ENCODE measurements at regions not wholly inside any gene's neighbourhood (a gene's known extent, or its start where the extent isn't known, plus 50 kb on each side); places are given as distances from the start of the nearest gene placed in this dataset.

DNA sequence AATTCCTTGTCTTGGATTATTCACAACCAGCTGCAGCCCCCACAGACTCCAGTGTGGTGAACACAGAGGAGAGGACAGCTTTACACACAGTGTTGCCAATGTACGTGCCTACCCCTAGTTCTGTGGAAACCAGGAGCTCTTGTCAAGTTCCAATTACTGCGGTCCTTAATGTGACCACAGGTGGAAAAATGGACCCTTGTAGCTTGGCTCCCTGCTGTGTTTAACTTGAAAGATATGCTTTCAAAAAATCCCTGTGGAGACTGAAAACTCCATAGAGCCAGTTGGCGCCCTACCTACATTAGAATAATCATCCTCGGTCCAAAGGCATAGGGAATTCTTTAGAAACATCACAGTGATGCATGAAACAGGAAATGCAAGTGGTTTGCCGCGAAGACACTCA is 118.3 kb upstream of the SLC22A23 start:
- no peaks in the 10 kb centered on the region for H3K36me3 ChIP-seq (replicated peaks; ENCODE audit: control insufficient read depth, insufficient read depth, low read length)
- no peak for DNase-seq
- H3K4me3 ChIP-seq (ENCODE audit: insufficient read depth, low read depth, low read length), result no peak overlapping the region
- no peaks in the 10 kb centered on the region for H3K27me3 ChIP-seq (ENCODE audit: control insufficient read depth, insufficient read depth, low read length)

DNA sequence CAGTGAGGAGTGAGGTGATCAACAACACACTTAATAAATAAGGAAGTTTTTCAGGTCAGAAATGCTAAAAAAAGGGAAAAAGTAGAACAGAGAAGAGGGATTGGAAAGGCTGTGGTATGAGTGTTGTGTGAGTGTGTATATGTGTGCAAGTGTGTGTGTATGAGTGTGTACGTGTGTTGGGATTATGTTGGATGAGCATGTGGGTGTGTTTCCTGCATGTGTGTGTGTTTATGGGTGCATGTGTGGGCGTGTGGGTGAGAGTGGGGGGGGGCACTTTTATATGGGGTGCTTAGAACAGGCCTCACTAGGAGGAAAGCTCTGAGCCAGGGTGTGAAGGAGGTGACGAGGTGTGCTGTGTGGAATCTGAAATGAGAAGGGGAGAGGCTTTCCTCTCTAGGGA is 116.8 kb upstream of the SLC22A23 start:
- Histone ChIP-seq H3K27me3 (ENCODE audit: control insufficient read depth, insufficient read depth, low read length) (no peaks in the 10 kb centered on the region), H3K36me3 (replicated peaks; ENCODE audit: control insufficient read depth, insufficient read depth, low read length) (no peaks in the 10 kb centered on the region), H3K4me3 (ENCODE audit: insufficient read depth, low read depth, low read length) (no peak overlapping the region)
- DNase-seq, result no peak

DNA sequence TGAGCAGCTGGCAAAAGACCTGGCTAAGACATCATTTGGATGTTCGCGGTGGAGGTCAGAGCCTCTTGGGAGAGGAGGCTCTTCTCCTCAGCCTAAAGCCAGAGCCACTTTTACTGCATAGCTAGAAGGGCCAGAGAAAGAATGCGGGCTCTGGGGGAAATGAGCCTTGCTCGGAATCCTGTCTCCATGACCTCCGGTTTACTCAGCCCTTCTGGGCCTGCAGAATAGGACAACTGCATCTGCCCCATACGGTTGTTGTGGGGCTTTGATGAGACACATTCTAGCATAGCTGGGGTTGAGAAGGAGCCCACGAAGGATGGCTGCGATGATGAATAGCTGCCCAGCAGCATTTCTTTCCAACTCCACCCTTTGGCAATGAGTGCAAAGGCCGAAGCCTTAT is 115.0 kb upstream of the SLC22A23 start:
- DNase-seq, result no peak
- Histone ChIP-seq H3K36me3 (replicated peaks; ENCODE audit: control insufficient read depth, insufficient read depth, low read length) (no peaks in the 10 kb centered on the region), H3K4me3 (ENCODE audit: insufficient read depth, low read depth, low read length) (no peak overlapping the region), H3K27me3 (ENCODE audit: control insufficient read depth, insufficient read depth, low read length) (no peaks in the 10 kb centered on the region)

DNA sequence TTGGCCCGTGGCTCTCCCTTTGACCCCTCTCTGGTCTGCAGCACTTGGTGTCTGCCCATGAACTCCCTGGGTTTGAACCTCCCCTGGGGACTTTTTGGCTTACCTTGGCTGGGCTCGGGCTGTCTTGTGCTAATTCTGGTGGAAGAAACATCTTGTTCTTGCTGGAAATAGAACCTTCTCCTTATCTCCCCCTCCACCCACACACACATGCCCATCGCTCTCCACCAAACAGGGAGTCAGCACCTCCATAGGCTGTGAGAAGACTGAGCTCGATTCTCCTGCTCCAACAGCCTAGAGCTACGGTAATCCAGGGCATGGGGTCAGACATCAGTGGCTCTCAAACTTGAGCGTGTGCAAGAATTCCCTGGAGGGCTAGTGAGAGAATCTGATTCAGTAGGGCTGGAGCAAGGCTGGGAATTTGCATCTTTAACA is 114.4 kb upstream of the SLC22A23 start:
- Histone ChIP-seq H3K36me3 (replicated peaks; ENCODE audit: control insufficient read depth, insufficient read depth, low read length) (no peaks in the 10 kb centered on the region), H3K4me3 (ENCODE audit: insufficient read depth, low read depth, low read length) (no peak overlapping the region), H3K27me3 (ENCODE audit: control insufficient read depth, insufficient read depth, low read length) (no peaks in the 10 kb centered on the region)
- no peak for DNase-seq

DNA sequence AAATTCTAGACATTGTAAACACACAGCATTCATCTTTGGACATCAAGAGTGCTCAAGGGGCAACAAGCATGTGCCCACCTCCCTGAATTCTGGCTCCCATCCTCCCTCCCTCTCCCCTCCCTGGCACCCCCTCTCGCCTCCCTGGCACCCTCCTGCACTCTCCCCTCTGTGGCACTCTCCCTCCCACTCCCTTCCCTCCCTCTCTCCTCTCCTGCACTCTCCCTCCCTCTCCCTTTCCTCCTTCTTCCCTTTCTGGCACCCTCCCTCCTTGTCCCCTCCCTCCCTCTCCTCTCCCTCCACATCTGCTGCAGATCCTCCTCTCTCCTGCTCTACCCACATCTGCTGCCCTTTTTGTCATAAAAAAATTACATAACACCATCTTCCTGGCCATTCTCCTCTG is 113.0 kb upstream of the SLC22A23 start:
- H3K4me3 ChIP-seq (ENCODE audit: insufficient read depth, low read depth, low read length), result no peak overlapping the region
- H3K36me3 ChIP-seq (replicated peaks; ENCODE audit: control insufficient read depth, insufficient read depth, low read length), result no peaks in the 10 kb centered on the region
- H3K27me3 ChIP-seq (ENCODE audit: control insufficient read depth, insufficient read depth, low read length), result no peaks in the 10 kb centered on the region
- no peak for DNase-seq

DNA sequence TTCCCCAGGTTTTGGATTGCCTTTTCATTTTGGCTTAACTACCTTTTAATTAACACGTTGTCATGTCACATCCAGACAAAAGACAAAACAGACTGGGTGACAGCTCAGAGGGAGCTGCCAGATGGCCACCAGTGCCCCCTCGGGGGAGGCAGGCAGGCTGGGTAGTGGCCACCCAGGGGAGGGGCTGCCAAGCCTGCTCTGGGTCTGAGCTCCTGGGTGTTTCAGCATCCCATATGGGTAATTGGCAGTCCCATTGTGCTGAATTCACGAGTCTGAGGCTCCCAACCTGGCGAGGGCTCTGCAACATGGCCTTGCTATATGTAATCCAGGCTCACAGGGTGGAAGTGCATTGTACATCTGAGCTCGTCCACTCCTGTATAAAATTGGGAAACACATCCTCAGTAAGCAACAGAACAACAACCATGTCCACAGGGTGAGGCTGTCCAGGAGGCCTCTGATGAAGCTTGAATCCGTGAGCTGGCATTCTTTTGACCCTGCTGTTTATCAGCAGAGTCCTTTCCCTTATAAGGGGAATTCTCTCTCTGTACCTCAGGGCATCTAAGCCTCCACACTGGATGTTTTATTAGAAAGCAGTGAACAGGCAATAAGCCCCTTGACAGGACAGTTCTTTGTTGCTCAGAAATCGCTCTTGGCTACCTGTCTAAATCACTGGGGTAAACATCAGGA is 111.7 kb upstream of the SLC22A23 start:
- Histone ChIP-seq H3K4me3 (ENCODE audit: insufficient read depth, low read depth, low read length) (no peak overlapping the region), H3K36me3 (replicated peaks; ENCODE audit: control insufficient read depth, insufficient read depth, low read length) (no peaks in the 10 kb centered on the region), H3K27me3 (ENCODE audit: control insufficient read depth, insufficient read depth, low read length) (no peaks in the 10 kb centered on the region)
- DNase-seq, result no peak

DNA sequence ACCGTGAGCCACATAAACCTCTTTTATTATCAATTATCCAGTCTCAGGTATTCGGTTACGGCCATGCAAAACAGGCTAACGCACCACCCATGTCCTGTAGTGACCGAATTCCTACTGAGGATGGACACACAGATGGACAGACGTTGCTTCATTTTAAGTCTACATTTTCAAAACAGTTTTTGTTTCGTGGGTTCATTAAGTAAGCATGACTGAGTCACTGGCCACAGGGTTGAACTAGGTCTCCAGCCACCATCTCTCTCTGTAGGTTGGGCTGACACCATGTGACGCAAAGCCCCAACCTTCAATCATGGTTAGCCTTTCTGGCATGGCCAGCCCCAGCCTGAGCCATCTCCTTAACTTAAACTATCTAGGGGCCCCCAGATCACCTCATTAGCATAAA is 110.0 kb upstream of the SLC22A23 start:
- Histone ChIP-seq H3K36me3 (replicated peaks; ENCODE audit: control insufficient read depth, insufficient read depth, low read length) (no peaks in the 10 kb centered on the region), H3K27me3 (ENCODE audit: control insufficient read depth, insufficient read depth, low read length) (no peaks in the 10 kb centered on the region), H3K4me3 (ENCODE audit: insufficient read depth, low read depth, low read length) (no peak overlapping the region)
- no peak for DNase-seq

DNA sequence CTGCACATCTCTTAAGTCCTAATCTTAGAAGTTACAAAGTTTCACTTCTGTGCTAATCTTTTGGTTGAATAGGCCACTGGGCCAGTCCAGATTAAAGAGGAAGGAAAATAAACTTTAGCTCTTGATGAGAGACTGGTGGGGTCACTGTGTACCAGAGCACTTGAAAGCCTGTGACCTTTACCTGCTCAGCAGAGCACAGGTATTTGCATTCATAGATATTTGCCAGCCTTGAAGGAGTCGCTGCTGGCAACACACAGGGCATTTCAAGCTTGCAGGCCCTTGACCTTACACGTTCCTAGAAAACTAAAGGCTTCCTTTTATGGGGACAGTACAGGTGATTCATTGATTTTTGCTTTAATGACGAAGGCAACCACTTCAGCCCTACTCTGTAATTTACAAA is 108.4 kb upstream of the SLC22A23 start:
- Histone ChIP-seq H3K4me3 (ENCODE audit: insufficient read depth, low read depth, low read length) (no peak overlapping the region), H3K36me3 (replicated peaks; ENCODE audit: control insufficient read depth, insufficient read depth, low read length) (no peaks in the 10 kb centered on the region), H3K27me3 (ENCODE audit: control insufficient read depth, insufficient read depth, low read length) (no peaks in the 10 kb centered on the region)
- DNase-seq, result no peak

DNA sequence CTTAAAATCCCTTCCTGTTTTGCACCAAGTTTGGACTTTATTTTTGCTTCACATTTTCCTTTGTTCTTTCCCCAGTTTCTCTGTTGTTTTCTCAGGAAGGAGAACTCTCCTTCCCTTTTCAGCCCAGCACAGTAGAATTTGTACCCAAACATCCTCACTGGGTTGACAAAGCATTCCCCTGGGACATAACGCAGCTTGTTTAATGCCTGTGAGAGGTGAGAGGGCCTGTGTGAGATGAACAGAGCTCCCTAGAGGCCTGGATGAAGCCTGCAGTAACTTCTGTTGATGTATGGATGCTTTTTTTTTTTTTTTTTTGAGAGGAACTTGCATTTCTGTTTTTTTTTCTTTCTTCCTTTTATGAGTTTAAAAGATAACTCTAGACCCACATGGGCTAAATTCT is 104.9 kb upstream of the SLC22A23 start:
- peak; percentile 65 for DNase-seq
- Histone ChIP-seq H3K4me3 (ENCODE audit: insufficient read depth, low read depth, low read length) (no peak overlapping the region), H3K27me3 (ENCODE audit: control insufficient read depth, insufficient read depth, low read length) (no peaks in the 10 kb centered on the region; the same call in 1 of the 2 replicates), H3K36me3 (replicated peaks; ENCODE audit: control insufficient read depth, insufficient read depth, low read length) (no peaks in the 10 kb centered on the region)

DNA sequence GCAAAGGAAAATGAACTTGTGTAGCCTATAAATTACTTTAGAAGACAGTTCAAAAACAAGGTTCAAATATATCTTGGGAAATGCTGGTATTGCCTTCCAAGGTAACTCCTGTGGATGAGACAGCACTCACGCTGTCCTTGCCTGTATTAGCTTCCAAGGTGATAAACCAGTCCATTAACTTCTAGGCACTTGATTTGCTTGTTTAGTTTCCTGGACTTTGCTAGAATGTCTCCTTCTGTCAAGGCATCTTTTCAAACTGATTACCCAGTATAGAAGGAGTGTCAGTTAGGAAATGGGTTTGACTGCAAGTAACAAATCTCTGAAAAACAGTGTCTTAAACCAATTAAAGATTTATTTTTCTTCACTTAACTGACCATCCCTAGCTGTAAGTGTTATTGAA is 103.4 kb upstream of the SLC22A23 start:
- DNase-seq, result no peak
- H3K36me3 ChIP-seq (replicated peaks; ENCODE audit: control insufficient read depth, insufficient read depth, low read length), result no peaks in the 10 kb centered on the region
- no peaks in the 10 kb centered on the region; the same call in 1 of the 2 replicates for H3K27me3 ChIP-seq (ENCODE audit: control insufficient read depth, insufficient read depth, low read length)

DNA sequence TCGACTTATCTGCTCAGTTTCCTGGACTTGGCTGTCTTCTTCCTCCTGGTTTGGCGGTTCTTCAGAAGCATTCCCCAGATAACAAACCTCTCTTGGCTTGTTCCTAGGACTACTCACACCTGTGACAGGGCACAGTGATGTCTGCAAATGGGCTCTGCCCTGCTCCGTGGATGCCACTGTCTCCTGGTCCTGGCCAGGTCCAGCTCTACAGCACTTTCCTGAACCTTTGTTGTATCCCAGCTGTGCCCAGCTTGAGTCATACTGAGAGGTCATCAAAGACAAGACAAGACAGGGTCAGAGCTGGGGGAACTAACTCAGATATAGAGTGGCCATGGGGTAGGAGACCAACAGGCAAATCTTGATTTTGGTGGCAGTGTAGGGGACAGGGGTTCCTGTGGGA is 102.7 kb upstream of the SLC22A23 start:
- DNase-seq, result no peak
- H3K36me3 ChIP-seq (replicated peaks; ENCODE audit: control insufficient read depth, insufficient read depth, low read length), result no peaks in the 10 kb centered on the region
- H3K4me3 ChIP-seq (ENCODE audit: insufficient read depth, low read depth, low read length), result no peak overlapping the region
- H3K27me3 ChIP-seq (ENCODE audit: control insufficient read depth, insufficient read depth, low read length), result no peaks in the 10 kb centered on the region; the same call in 1 of the 2 replicates

More for the DNA sequence above, 103.4 kb upstream of the SLC22A23 start:
- H3K4me3 ChIP-seq (ENCODE audit: insufficient read depth, low read depth, low read length), result no peak overlapping the region

DNA sequence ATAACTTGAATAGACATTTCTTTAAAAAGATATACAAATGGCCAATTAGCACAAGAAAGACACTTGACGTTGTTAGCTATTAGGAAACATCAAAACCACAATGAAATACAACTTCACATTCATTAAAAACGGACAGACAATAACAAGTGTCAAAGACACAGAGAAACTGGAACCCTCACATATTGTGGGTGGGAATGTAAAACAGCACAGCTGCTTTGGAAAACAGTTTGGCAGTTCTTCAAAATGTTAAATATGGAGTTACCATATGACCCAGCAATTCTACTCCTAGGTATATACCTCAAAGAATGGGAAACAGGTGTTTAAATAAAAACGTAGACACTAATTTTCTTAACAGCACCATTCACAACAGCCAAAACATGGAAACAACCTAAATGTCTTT is 100.5 kb upstream of the SLC22A23 start:
- H3K27me3 ChIP-seq (ENCODE audit: control insufficient read depth, insufficient read depth, low read length), result no peaks in the 10 kb centered on the region; the same call in 1 of the 2 replicates
- DNase-seq, result no peak

DNA sequence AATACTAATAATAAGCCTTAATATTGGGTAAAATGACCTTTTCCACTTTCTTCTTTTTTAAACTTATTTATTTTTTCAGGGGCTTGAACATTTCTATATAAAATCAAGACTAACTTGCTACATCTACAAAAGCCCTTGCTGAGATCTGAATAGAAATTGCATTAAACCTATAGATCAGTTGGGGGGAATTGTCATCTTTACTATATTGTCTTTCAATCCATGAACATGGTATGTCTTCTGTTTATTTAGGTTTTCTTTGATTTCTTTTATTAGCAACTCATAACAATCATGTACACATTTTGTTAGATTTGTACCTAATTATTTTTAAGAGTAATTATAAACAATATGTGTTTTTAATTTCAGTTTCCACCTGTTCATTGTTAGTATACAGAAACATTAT is 96.4 kb upstream of the SLC22A23 start:
- DNase-seq, result no peak
- Histone ChIP-seq H3K4me3 (ENCODE audit: insufficient read depth, low read depth, low read length) (no peak overlapping the region), H3K36me3 (replicated peaks; ENCODE audit: control insufficient read depth, insufficient read depth, low read length) (no peaks in the 10 kb centered on the region), H3K27me3 (ENCODE audit: control insufficient read depth, insufficient read depth, low read length) (no peaks in the 10 kb centered on the region)

More for the DNA sequence above, 100.5 kb upstream of the SLC22A23 start:
- no peaks in the 10 kb centered on the region for H3K36me3 ChIP-seq (replicated peaks; ENCODE audit: control insufficient read depth, insufficient read depth, low read length)
- H3K4me3 ChIP-seq (ENCODE audit: insufficient read depth, low read depth, low read length), result no peak overlapping the region

DNA sequence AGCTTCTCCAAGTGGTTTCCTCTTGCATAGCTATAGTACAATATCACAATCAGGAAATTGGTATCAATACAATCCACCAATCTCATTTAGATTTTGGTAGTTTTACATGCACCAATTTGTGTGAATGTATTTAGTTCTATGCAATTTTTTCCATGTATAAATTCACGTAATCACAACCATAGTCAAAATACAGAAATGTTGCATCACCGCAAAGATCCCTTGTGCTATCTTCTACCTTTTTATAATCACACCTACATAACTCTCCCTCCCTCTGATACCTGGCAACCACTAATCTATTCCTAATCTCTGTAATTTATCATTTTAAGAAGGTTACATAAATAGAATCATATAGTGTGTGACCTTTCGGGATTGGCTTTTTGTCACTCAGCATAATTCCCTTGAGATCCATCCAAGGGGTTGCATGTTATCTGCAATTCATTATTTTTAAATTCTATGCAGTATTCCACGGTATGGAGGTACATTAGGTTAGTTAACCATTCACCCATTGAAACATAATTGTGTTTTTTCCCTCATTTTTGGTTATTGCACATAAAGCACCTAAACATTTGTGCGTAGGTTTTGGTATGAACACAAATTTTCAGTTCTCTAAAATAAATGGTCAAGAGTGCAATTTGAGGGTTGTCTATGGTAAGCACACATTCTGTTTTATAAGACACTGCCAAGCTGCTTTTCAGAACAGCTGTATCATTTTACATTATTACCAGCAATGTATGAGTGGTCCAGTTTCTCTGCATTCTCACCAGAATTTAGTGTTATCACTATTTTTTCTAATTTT is 95.1 kb upstream of the SLC22A23 start:
- Histone ChIP-seq H3K27me3 (ENCODE audit: control insufficient read depth, insufficient read depth, low read length) (no peaks in the 10 kb centered on the region), H3K4me3 (ENCODE audit: insufficient read depth, low read depth, low read length) (no peak overlapping the region), H3K36me3 (replicated peaks; ENCODE audit: control insufficient read depth, insufficient read depth, low read length) (no peaks in the 10 kb centered on the region)
- DNase-seq, result no peak

DNA sequence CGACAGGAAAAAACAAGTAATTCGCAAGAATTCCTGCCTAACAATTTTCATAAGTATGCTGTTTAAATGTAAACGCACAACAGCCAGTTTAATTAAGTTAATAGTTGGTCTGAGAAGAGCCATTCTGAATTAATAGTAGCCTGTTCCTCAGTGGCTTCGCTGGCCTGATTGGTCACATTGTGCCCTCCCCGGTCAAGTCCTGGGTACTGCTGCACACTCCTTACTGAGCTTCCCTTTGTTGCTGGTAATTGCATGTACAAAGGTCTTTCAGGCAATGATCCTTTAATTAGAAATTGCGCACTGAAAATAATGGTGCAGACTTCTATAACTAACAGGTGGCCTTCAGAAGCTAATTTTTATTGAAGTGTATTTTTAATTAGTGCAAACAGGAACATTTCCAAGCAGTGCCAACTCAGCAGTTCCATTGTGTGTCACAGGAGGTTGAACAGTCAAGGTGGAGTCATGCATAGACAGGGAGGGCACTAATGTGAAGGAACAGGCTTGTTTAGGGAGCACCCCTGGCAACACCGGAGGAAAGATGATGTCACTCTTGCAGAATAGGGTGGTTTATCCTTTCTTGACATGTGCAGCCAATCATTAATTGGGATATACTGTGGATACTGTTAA is 92.6 kb upstream of the SLC22A23 start:
- DNase-seq, result no peak
- no peaks in the 10 kb centered on the region for H3K27me3 ChIP-seq (ENCODE audit: control insufficient read depth, insufficient read depth, low read length)
- no peak overlapping the region for H3K4me3 ChIP-seq (ENCODE audit: insufficient read depth, low read depth, low read length)
- H3K36me3 ChIP-seq (replicated peaks; ENCODE audit: control insufficient read depth, insufficient read depth, low read length), result no peaks in the 10 kb centered on the region

Measured in H7 (cell line).